A673 (cell line): ENCODE measurements at regions not wholly inside any gene's neighbourhood (a gene's known extent, or its start where the extent isn't known, plus 50 kb on each side); places are given as distances from the start of the nearest gene placed in this dataset.
"Not testable (repeated sequence)": the region's sequence is repeated elsewhere in the genome, so short reads cannot be mapped to it uniquely, and the experiment has no call there.

Experiments used
- BruUV-seq: library from RNA; stranded (reverse); fragments of 400-500 nt; replicated peaks from 2 replicates; lab custom pipeline; 2021; lab: Mats Ljungman, UMichigan
- CTCF ChIA-PET: fragments of 300-600 bp; sonication (Branson Sonifier 250); formaldehyde crosslinking; loops from one replicate; lab custom pipeline; 2022; ENCODE audit warnings: antibody characterized with exemption; lab: Charles Lee
- POLR2A ChIA-PET: fragments of 300-600 bp; sonication (Branson Sonifier 250); formaldehyde crosslinking; loops from one replicate; lab custom pipeline; 2022; ENCODE audit warnings: antibody characterized with exemption; ENCODE audit not compliant: low non-redundant PET; lab: Charles Lee
- DNase-seq: peaks from one replicate; pipeline ENCODE4 v3.0.0-alpha.2; 2015; ENCODE audit warnings: low spot score
- H3K27ac ChIP-seq: fragments of 200-600 bp; sonication (generic); 2 replicates; pipeline ENCODE4 v1.5.1; 2016; ENCODE audit warnings: mixed run types, low read depth, mild to moderate bottlenecking, mixed read lengths, antibody characterized with exemption, low read length; ENCODE audit not compliant: poor library complexity, severe bottlenecking
- H3K27me3 ChIP-seq: fragments of 200-600 bp; sonication (generic); replicated peaks from 2 replicates; pipeline ENCODE4 v1.6.1; 2017; ENCODE audit warnings: mixed run types, low read depth, mild to moderate bottlenecking, mixed read lengths, antibody characterized with exemption, low read length; ENCODE audit not compliant: insufficient read depth, poor library complexity
- H3K36me3 ChIP-seq: fragments of 200-600 bp; sonication (generic); 2 replicates; pipeline ENCODE4 v1.6.1; 2016; ENCODE audit warnings: mixed run types, mild to moderate bottlenecking, mixed read lengths, antibody characterized with exemption, low read length; ENCODE audit not compliant: insufficient read depth, poor library complexity, severe bottlenecking
- H3K4me1 ChIP-seq: fragments of 200-600 bp; sonication (generic); 2 replicates; pipeline ENCODE4 v1.6.1; 2017; ENCODE audit warnings: mixed run types, mild to moderate bottlenecking, mixed read lengths, antibody characterized with exemption, low read length; ENCODE audit not compliant: insufficient read depth, poor library complexity, severe bottlenecking
- H3K4me3 ChIP-seq: fragments of 200-600 bp; sonication (generic); 2 replicates; pipeline ENCODE4 v1.5.1; 2016; ENCODE audit warnings: low read depth, mixed run types, mild to moderate bottlenecking, mixed read lengths, low read length; ENCODE audit not compliant: poor library complexity, severe bottlenecking
- H3K9me3 ChIP-seq: fragments of 200-600 bp; sonication (generic); 2 replicates; pipeline ENCODE4 v1.6.1; 2016; ENCODE audit warnings: mixed run types, low read depth, mild to moderate bottlenecking, mixed read lengths, antibody characterized with exemption, low read length; ENCODE audit not compliant: poor library complexity, severe bottlenecking
- EZH2 ChIP-seq: fragments of 200-600 bp; sonication (generic); IDR thresholded peaks from 2 replicates; pipeline ENCODE4 v1.6.1; 2017; ENCODE audit warnings: borderline replicate concordance, low read depth, mild to moderate bottlenecking, mixed read lengths, antibody characterized with exemption, low read length; ENCODE audit not compliant: poor library complexity, severe bottlenecking
- intact Hi-C: fragments of 100-400 bp; cut with micrococcal nuclease; formaldehyde crosslinking; loops from one replicate; pipeline ENCODE4 v1.10.0; 2022; ENCODE audit not compliant: unreplicated experiment
- TF ChIP-seq, protein P1 (sequence below): fragments of 300-800, 200-600 bp; sonication (generic); conservative IDR thresholded peaks from 2 replicates; pipeline ENCODE4 v1.5.1; 2017; ENCODE audit warnings: low read depth, mild to moderate bottlenecking, antibody characterized with exemption, low read length, moderate library complexity, mixed read lengths

DNA sequence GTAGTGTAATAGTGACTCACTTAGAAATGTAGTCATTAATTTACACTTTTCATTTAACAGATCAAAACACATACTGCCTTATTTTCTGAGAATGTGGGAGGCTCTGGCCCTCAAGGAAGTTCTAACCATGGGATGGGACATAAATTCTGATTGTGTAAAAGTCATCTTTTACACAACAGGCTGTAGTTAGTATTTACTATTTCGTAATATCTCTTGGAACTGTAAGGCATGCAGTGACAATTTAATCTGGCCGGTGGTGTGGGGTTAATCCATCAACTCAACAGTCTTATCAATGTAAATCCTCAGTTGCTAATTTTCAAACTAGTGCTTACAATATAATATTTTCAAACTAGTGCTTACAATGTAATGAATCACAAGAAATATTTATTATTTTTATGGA is 1599.2 kb downstream of the EFNB2 start:
- BruUV-seq: no TSS peak
- no peaks in the 10 kb centered on the region for H3K9me3 ChIP-seq
- peaks cover 3% of the 10 kb centered on the region for H3K27me3 ChIP-seq
- intact Hi-C loops: no loop called here
- ChIA-PET POLR2A (no interaction called here), CTCF (no interaction called here)
- TF ChIP-seq, protein P1, sequence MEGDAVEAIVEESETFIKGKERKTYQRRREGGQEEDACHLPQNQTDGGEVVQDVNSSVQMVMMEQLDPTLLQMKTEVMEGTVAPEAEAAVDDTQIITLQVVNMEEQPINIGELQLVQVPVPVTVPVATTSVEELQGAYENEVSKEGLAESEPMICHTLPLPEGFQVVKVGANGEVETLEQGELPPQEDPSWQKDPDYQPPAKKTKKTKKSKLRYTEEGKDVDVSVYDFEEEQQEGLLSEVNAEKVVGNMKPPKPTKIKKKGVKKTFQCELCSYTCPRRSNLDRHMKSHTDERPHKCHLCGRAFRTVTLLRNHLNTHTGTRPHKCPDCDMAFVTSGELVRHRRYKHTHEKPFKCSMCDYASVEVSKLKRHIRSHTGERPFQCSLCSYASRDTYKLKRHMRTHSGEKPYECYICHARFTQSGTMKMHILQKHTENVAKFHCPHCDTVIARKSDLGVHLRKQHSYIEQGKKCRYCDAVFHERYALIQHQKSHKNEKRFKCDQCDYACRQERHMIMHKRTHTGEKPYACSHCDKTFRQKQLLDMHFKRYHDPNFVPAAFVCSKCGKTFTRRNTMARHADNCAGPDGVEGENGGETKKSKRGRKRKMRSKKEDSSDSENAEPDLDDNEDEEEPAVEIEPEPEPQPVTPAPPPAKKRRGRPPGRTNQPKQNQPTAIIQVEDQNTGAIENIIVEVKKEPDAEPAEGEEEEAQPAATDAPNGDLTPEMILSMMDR: no peak
- TF ChIP-seq EZH2: no peak
- no peak for DNase-seq
- H3K27ac ChIP-seq: no peak overlapping the region
- no peaks in the 10 kb centered on the region for H3K4me1 ChIP-seq
- no peak overlapping the region for H3K4me3 ChIP-seq
- H3K36me3 ChIP-seq: no peaks in the 10 kb centered on the region

DNA sequence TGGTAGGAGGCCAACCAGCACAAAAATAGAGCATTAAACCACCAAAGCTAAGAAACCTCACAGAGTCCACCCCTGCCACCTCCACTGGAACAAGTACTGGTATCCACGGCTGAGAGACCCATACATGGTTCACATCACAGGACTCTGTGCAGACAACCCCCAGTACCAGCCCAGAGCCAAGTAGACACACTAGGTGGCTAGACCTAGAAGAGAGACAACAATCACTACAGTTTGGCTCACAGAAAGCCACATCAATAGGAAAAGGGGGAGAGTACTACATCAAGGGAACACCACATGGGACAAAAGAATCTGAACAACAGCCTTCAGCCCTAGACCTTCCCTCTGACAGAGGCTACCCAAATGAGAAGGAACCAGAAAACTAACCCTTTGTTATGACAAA is 1614.9 kb downstream of the EFNB2 start:
- H3K27ac ChIP-seq, H3K27me3 ChIP-seq, H3K9me3 ChIP-seq, H3K4me1 ChIP-seq, CTCF ChIA-PET, H3K36me3 ChIP-seq, DNase-seq, intact Hi-C loops, BruUV-seq, POLR2A ChIA-PET, H3K4me3 ChIP-seq: not testable (repeated sequence)

DNA sequence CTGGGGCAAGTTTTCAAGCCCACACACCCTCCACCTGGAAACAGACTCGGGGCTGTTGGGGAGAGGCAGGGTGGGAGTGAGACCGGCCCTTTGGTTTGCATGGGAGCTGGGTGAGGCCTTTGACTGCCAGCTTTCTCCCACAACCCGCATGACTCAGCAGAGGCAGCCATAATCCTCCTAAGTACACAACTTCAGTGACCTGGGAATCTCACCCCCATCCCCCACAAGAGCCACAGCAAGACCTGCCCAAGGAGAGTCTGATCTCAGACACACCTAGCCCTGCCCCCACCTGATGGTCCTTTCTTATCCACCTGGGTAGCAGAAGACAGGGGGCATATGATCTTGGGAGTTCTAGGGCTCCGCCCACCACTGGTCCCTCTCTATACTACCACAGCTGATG is 1615.4 kb downstream of the EFNB2 start:
- no peaks in the 10 kb centered on the region for H3K9me3 ChIP-seq
- ChIA-PET CTCF (no interaction called here), POLR2A (no interaction called here)
- H3K4me3 ChIP-seq: no peak overlapping the region
- no peaks in the 10 kb centered on the region for H3K4me1 ChIP-seq
- H3K36me3 ChIP-seq: no peaks in the 10 kb centered on the region
- no peak overlapping the region for H3K27ac ChIP-seq
- BruUV-seq: no TSS peak
- intact Hi-C loops: no loop called here
- no peak for TF ChIP-seq EZH2
- TF ChIP-seq, protein P1: no peak
- H3K27me3 ChIP-seq: no peaks in the 10 kb centered on the region
- no peak for DNase-seq

DNA sequence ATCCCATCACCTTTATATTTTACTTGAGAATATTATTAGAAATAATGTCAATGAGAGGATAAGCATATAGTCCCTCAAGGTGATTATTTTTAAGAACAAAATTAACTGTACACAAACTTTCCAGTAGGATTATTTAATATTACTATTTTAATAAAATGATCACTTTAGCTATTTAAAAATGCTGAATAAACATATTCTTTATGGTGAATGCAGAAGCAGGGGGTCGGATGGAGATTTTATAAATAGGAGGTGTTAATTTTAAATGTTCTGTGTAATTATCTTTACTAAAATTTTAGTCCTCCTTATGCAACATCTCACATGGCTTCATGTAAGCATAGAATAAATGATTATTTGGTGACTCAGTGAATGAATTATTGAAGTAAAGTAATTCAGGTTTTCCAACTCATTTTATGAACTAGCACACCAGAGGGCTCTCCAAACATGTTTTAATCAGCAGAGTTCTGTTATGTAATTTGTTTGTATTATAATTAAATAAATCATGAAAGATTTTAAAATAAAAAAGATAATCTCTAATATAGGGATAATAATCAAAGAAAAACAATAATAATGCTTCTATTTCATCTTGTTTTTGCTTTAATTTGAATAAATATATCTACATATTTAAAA is 1635.2 kb downstream of the EFNB2 start:
- Histone ChIP-seq H3K4me1 (no peaks in the 10 kb centered on the region), H3K9me3 (no peaks in the 10 kb centered on the region), H3K27ac (no peak overlapping the region), H3K4me3 (no peak overlapping the region), H3K27me3 (no peaks in the 10 kb centered on the region), H3K36me3 (no peaks in the 10 kb centered on the region)
- POLR2A ChIA-PET: no interaction called here
- intact Hi-C loops: no loop called here
- TF ChIP-seq, protein P1: no peak
- no peak for TF ChIP-seq EZH2
- BruUV-seq: no TSS peak
- no peak for DNase-seq
- CTCF ChIA-PET: no interaction called here
